ENCODE measurements at regions not wholly inside any gene's neighbourhood (a gene's known extent, or its start where the extent isn't known, plus 50 kb on each side); places are given as distances from the start of the nearest gene placed in this dataset.

DNA sequence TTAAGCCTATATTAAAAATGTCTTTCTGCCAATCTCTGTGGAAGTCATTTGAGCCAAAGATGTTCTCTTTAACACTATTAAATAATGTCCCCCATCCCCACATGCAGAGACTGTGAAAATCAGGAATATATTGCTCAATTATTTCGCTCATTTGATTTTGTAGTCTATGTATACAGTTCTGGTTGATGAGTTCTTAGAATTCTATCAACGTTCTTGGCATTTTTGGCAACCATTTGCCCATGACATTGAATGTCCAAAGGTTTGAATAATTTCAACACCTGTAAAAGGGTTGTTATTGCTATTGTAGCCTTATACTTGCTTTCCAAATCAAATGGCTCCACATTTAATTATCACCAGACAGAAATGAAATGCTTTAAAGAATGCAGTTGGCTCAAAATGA lies 536.1 kb downstream of the CAAP1 start:
- DNase-seq (no peak), ATAC-seq (no peak), FAIRE-seq (no peak)
- no peak overlapping the region for H3K4me3 ChIP-seq
- WGBS, 2 donors, result 20 to 38% methylated on average over 2 of the region's 2 CpGs
- H3K27me3 ChIP-seq, result no peaks in the 10 kb centered on the region
- TF ChIP-seq, protein P1, sequence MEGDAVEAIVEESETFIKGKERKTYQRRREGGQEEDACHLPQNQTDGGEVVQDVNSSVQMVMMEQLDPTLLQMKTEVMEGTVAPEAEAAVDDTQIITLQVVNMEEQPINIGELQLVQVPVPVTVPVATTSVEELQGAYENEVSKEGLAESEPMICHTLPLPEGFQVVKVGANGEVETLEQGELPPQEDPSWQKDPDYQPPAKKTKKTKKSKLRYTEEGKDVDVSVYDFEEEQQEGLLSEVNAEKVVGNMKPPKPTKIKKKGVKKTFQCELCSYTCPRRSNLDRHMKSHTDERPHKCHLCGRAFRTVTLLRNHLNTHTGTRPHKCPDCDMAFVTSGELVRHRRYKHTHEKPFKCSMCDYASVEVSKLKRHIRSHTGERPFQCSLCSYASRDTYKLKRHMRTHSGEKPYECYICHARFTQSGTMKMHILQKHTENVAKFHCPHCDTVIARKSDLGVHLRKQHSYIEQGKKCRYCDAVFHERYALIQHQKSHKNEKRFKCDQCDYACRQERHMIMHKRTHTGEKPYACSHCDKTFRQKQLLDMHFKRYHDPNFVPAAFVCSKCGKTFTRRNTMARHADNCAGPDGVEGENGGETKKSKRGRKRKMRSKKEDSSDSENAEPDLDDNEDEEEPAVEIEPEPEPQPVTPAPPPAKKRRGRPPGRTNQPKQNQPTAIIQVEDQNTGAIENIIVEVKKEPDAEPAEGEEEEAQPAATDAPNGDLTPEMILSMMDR (IDR thresholded peaks at IDR 0.05), result no peak
- intact Hi-C loops (cut with DNase I), result no loop called here
- H3K9me3 ChIP-seq, result no peaks in the 10 kb centered on the region
- no peak overlapping the region for H3K27ac ChIP-seq
- H3K36me3 ChIP-seq, result no peaks in the 10 kb centered on the region
- no peaks in the 10 kb centered on the region for H3K4me1 ChIP-seq

DNA sequence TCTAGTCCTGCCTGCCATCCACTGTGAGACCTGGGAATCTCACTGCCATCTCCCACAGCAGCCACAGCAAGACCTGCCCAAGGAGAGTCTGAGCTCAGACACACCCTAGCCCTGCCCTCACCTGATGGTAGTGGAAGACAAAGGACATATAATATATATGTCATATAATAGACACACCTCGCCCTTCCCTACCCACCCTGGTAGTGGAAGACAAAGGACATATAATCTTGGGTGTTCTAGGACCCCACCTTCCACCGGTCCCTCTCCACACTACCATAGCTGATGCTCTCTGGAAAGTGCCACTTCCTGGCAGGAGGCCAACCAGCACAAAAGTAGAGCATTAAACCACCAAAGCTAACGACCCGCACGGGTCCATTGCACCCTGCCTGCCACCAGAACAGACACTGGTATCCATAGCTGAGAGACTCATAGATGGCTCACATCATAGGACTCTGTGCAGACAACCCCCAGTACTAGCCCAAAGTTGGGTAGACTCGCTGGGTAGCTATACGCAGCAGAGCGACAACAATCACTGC lies 545.6 kb downstream of the CAAP1 start:
- WGBS, 2 donors, result 61 to 79% methylated on average over 8 of the region's 8 CpGs
- DNase-seq (peak in 3 of 6 donors; percentile 9 to 27 (median 20)), ATAC-seq (no peak), FAIRE-seq (no peak)
- no peak overlapping the region for H3K4me3 ChIP-seq
- intact Hi-C loops (cut with DNase I), result no loop called here
- no peak overlapping the region for H3K27ac ChIP-seq
- no peaks in the 10 kb centered on the region for H3K9me3 ChIP-seq
- no peaks in the 10 kb centered on the region for H3K4me1 ChIP-seq
- TF ChIP-seq, protein P1 (IDR thresholded peaks at IDR 0.05), result no peak
- no peaks in the 10 kb centered on the region for H3K27me3 ChIP-seq
- H3K36me3 ChIP-seq, result no peaks in the 10 kb centered on the region

DNA sequence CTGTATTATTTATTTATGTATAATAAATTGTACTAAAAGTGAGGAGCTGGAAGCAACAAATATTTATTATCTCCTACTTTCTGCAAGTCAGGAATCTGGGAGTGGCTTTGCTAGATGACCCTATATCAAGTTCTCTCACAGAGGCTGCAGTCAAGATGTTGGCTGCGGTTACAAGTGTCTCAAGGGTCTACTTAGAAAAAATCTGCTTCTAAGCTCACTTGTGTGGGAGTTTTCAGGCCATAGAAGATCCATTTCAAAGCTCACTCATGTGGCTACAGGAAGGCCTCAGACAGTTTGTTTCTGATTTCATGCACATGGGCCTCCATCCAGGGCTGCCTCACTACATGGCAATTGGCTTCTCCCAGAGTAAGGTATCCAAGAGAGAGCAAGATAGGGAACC lies 551.1 kb downstream of the CAAP1 start:
- Histone ChIP-seq H3K4me3 (no peak overlapping the region), H3K27ac (no peak overlapping the region), H3K36me3 (no peaks in the 10 kb centered on the region), H3K4me1 (no peaks in the 10 kb centered on the region), H3K27me3 (no peaks in the 10 kb centered on the region), H3K9me3 (no peaks in the 10 kb centered on the region)
- TF ChIP-seq, protein P1 (IDR thresholded peaks at IDR 0.05), result no peak
- ATAC-seq, result no peak
- no peak for FAIRE-seq
- WGBS, 2 donors, result 77 to 79% methylated on average over 1 of the region's 1 CpG
- no peak for DNase-seq
- intact Hi-C loops (cut with DNase I), result no loop called here

DNA sequence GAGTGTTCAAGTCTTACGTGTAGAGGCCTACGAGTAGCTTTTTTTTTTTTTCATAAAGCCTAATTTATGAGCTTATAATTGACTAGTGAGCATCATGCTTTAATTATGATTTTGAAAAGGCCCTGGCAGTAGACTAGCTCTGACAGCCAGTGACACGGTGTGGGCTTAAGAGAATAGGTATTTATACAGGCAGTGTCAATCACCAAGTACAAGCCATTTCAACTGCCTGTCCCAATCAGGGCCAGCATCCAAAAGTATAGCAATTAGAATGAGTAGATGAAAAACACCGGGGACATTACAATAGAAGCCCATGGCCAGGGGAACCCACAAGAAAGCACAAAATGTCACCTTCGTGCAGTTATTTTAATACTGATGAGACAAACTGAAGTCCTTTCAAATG lies 552.8 kb downstream of the CAAP1 start:
- intact Hi-C loops (cut with DNase I), result no loop called here
- no peak for ATAC-seq
- no peak overlapping the region for H3K27ac ChIP-seq
- H3K9me3 ChIP-seq, result no peaks in the 10 kb centered on the region
- no peak for DNase-seq
- FAIRE-seq, result no peak
- H3K36me3 ChIP-seq, result no peaks in the 10 kb centered on the region
- TF ChIP-seq, protein P1 (IDR thresholded peaks at IDR 0.05), result no peak
- no peaks in the 10 kb centered on the region for H3K4me1 ChIP-seq
- no peak overlapping the region for H3K4me3 ChIP-seq
- no peaks in the 10 kb centered on the region for H3K27me3 ChIP-seq
- 66 to 85% methylated on average over 5 of the region's 5 CpGs for WGBS, 2 donors

GRCh38 chr9:26335116-26335515 lies 557.5 kb downstream of the CAAP1 start:
- peaks cover 0 to 2% (median 0%) of the 10 kb centered on the region in 3 donors for H3K4me1 ChIP-seq
- no peaks in the 10 kb centered on the region for H3K27me3 ChIP-seq
- no peaks in the 10 kb centered on the region for H3K36me3 ChIP-seq
- H3K9me3 ChIP-seq, result no peaks in the 10 kb centered on the region
- H3K27ac ChIP-seq, result no peak overlapping the region
- ATAC-seq, result no peak
- FAIRE-seq, result no peak
- TF ChIP-seq, protein P1 (IDR thresholded peaks at IDR 0.05), result no peak
- intact Hi-C loops (cut with DNase I), result no loop called here
- no peak for DNase-seq
- WGBS, 2 donors, result 54 to 66% methylated on average over 2 of the region's 2 CpGs
- H3K4me3 ChIP-seq, result no peak overlapping the region

Measured in pancreas (tissue), 10 donors.